Nephron (organoid): ENCODE measurements at regions not wholly inside any gene's neighbourhood (a gene's known extent, or its start where the extent isn't known, plus 50 kb on each side); places are given as distances from the start of the nearest gene placed in this dataset.

ENCODE experiments used
- H3K27ac Mint-ChIP-seq, 3 experiments: 2 replicates each; pipeline ENCODE4 v1.8.0; 2020; ENCODE audit warnings: mixed read lengths in 3 of 3, mild to moderate bottlenecking in 2 of 3, moderate library complexity in 1 of 3
- H3K27me3 Mint-ChIP-seq: 2 replicates; pipeline ENCODE4 v1.8.0; 2021; ENCODE audit warnings: low read depth, mild to moderate bottlenecking, moderate library complexity, mixed read lengths
- H3K36me3 Mint-ChIP-seq: 2 replicates; pipeline ENCODE4 v1.8.0; 2020; ENCODE audit warnings: low read depth, mixed read lengths
- H3K4me1 Mint-ChIP-seq: 2 replicates; pipeline ENCODE4 v1.8.0; 2020; ENCODE audit warnings: mixed read lengths
- H3K4me3 Mint-ChIP-seq, 3 experiments: 2 replicates each; pipeline ENCODE4 v1.8.0; 2020; ENCODE audit warnings: mild to moderate bottlenecking in 3 of 3, mixed read lengths in 3 of 3, moderate library complexity in 2 of 3
- H3K9me3 Mint-ChIP-seq: 2 replicates; pipeline ENCODE4 v1.8.0; 2020; ENCODE audit warnings: mixed read lengths
- CTCF ChIP-seq, 3 experiments: fragments of 200-600 bp; sonication (generic); IDR thresholded peaks; one replicate each; pipeline ENCODE4 v1.5.0; 2021; ENCODE audit warnings: antibody characterized with exemption in 3 of 3; ENCODE audit not compliant: unreplicated experiment in 3 of 3

- no peaks in the 10 kb centered on the region for H3K36me3 Mint-ChIP-seq
- H3K27me3 Mint-ChIP-seq, result no peaks in the 10 kb centered on the region
- H3K9me3 Mint-ChIP-seq, result no peaks in the 10 kb centered on the region
- no peak for TF ChIP-seq CTCF (IDR thresholded peaks at IDR 0.05; ENCODE audit: unreplicated experiment in 3 of 3)
- H3K27ac Mint-ChIP-seq, result no peak overlapping the region
- H3K4me1 Mint-ChIP-seq, result no peaks in the 10 kb centered on the region
- no peak overlapping the region for H3K4me3 Mint-ChIP-seq
Measured at GRCh38 chrX:8413279-8413678, 51.4 kb upstream of the VCX3B start.
